Neural cell (in vitro differentiated cells): ENCODE measurements at regions not wholly inside any gene's neighbourhood (a gene's known extent, or its start where the extent isn't known, plus 50 kb on each side); places are given as distances from the start of the nearest gene placed in this dataset.

Experiments
- H2AFZ ChIP-seq: fragments of 200-600, 300-800 bp; sonication (generic), shearing (Covaris generic); 2 replicates; pipeline ENCODE4 v1.6.0; 2014; ENCODE audit warnings: low read depth, mild to moderate bottlenecking, antibody characterized with exemption, low read length, moderate library complexity
- H3F3A ChIP-seq: fragments of 200-600 bp; shearing (Covaris generic); 2 replicates; pipeline ENCODE4 v1.6.1; 2016; ENCODE audit warnings: mild to moderate bottlenecking, moderate library complexity, mixed read lengths, antibody characterized with exemption, low read length; ENCODE audit not compliant: insufficient read depth, poor library complexity, severe bottlenecking
- H3K27ac ChIP-seq: fragments of 200-600, 300-800 bp; sonication (generic), shearing (Covaris generic); 2 replicates; pipeline ENCODE4 v1.5.1; 2014; ENCODE audit warnings: mild to moderate bottlenecking, low read length, moderate library complexity
- H3K27me3 ChIP-seq: fragments of 300-800, 200-600 bp; sonication (generic), shearing (Covaris generic); 2 replicates; pipeline ENCODE4 v1.6.0; 2014; ENCODE audit warnings: mild to moderate bottlenecking, low read depth, low read length, moderate library complexity; ENCODE audit not compliant: insufficient read depth
- H3K36me3 ChIP-seq: fragments of 300-800, 200-600 bp; sonication (generic), shearing (Covaris generic); 2 replicates; pipeline ENCODE4 v1.5.1; 2014; ENCODE audit warnings: mild to moderate bottlenecking, antibody characterized with exemption, low read length, moderate library complexity; ENCODE audit not compliant: insufficient read depth
- H3K4me2 ChIP-seq: fragments of 300-800, 200-600 bp; sonication (generic), shearing (Covaris generic); 2 replicates; pipeline ENCODE4 v1.6.0; 2014; ENCODE audit warnings: mild to moderate bottlenecking, low read length
- H3K4me3 ChIP-seq: fragments of 300-800, 200-600 bp; sonication (generic), shearing (Covaris generic); 2 replicates; pipeline ENCODE4 v1.5.1; 2014; ENCODE audit warnings: mild to moderate bottlenecking, low read length, moderate library complexity
- H3K79me2 ChIP-seq: fragments of 200-600 bp; shearing (Covaris generic); replicated peaks from 2 replicates; pipeline ENCODE4 v1.6.0; 2014; ENCODE audit warnings: mild to moderate bottlenecking, low read length, moderate library complexity; ENCODE audit not compliant: insufficient read depth
- H3K9ac ChIP-seq: fragments of 300-800, 200-600 bp; sonication (generic), shearing (Covaris generic); 2 replicates; pipeline ENCODE4 v1.6.1; 2016; ENCODE audit warnings: mild to moderate bottlenecking, low read length, mixed read lengths
- H3K9me2 ChIP-seq: fragments of 200-600 bp; shearing (Covaris generic); 2 replicates; pipeline ENCODE4 v1.6.1; 2016; ENCODE audit warnings: mild to moderate bottlenecking, low read length, mixed read lengths; ENCODE audit not compliant: insufficient read depth
- H3K9me3 ChIP-seq: fragments of 200-600, 300-800 bp; sonication (generic), shearing (Covaris generic); 2 replicates; pipeline ENCODE4 v1.6.1; 2016; ENCODE audit warnings: mild to moderate bottlenecking, mixed run types, low read length, moderate library complexity, mixed read lengths
- H4K20me1 ChIP-seq: fragments of 200-600 bp; shearing (Covaris generic); 2 replicates; pipeline ENCODE4 v1.6.1; 2016; ENCODE audit warnings: mild to moderate bottlenecking, mixed run types; ENCODE audit not compliant: insufficient read depth
- CTCF ChIP-seq: fragments of 450-650 bp; IDR thresholded peaks from 2 replicates; pipeline ENCODE4 v1.5.1; 2014; ENCODE audit warnings: antibody characterized with exemption, mild to moderate bottlenecking, moderate library complexity; ENCODE audit not compliant: poor library complexity, severe bottlenecking
- EP300 ChIP-seq: fragments of 450-650 bp; conservative IDR thresholded peaks from 2 replicates; pipeline ENCODE4 v1.6.1; 2014; ENCODE audit warnings: antibody characterized with exemption, mild to moderate bottlenecking, moderate library complexity; ENCODE audit not compliant: poor library complexity, severe bottlenecking
- EZH2 ChIP-seq: fragments of 200-600, 300-800 bp; shearing (Covaris generic), sonication (generic); IDR thresholded peaks from 2 replicates; pipeline ENCODE4 v1.6.1; 2014; ENCODE audit warnings: antibody characterized with exemption, low read length, borderline replicate concordance, mild to moderate bottlenecking; ENCODE audit not compliant: insufficient read depth, poor library complexity, severe bottlenecking
- MXI1 ChIP-seq: fragments of 450-650 bp; conservative IDR thresholded peaks from 2 replicates; pipeline ENCODE4 v1.6.1; 2014; ENCODE audit warnings: antibody characterized with exemption, mild to moderate bottlenecking; ENCODE audit not compliant: poor library complexity, severe bottlenecking
- POLR2AphosphoS5 ChIP-seq: IDR thresholded peaks from 2 replicates; pipeline ENCODE4 v1.6.1; 2012
- RAD21 ChIP-seq: fragments of 450-650 bp; conservative IDR thresholded peaks from 2 replicates; pipeline ENCODE4 v1.6.1; 2014; ENCODE audit warnings: antibody characterized with exemption, mild to moderate bottlenecking, moderate library complexity
- REST ChIP-seq: IDR thresholded peaks from 2 replicates; pipeline ENCODE4 v1.6.1; 2012; ENCODE audit warnings: borderline replicate concordance
- SMC3 ChIP-seq: fragments of 450-650 bp; conservative IDR thresholded peaks from 2 replicates; pipeline ENCODE4 v1.6.1; 2014; ENCODE audit warnings: antibody characterized with exemption, mild to moderate bottlenecking, moderate library complexity; ENCODE audit not compliant: poor library complexity
- TAF1 ChIP-seq: IDR thresholded peaks from 2 replicates; pipeline ENCODE4 v1.6.1; 2012; ENCODE audit warnings: low read depth

DNA sequence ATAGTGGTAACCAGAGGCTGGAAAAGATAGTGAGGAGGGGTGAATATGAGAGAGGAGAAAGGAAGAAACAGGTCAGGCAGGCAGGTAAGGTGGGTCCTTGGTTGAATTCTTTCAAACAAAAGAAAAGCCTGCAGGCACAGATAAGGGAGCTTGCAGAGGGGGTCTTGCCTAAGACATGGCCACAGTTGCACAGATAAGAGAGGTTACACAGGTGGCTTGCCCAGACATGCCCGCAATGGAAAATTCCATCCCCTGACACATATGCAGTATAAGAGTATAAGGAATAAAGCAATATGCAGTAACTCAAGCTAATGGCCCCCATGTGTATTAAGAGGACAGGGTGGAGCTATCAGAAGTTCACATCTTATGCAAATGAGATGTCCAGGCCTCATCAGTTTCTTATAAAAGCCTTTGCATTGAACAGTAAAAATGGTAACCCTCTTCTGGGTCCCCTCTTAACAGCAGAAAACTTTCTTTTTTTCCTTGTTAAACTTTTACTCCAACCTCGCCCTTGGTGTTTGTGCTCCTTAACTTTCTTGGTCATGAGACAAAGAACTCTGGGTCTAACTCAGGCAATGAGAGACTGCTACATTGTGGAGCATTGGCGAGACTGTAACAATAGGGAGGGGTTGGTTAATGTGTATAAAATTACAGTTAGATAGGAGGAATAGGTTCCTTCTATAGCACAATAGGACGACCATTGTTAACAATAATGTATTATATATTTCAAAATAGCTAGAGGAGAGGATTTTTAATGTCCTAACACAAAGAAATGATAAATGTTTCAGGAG is 764.6 kb downstream of the TSN start:
- Histone ChIP-seq H3K9me2 (no peaks in the 10 kb centered on the region), H3F3A (no peaks in the 10 kb centered on the region), H3K9me3 (no peaks in the 10 kb centered on the region), H3K4me3 (no peak overlapping the region), H3K9ac (no peak overlapping the region), H3K4me2 (no peak overlapping the region), H3K27ac (peak overlapping the region; percentile 96), H4K20me1 (no peaks in the 10 kb centered on the region), H2AFZ (no peak overlapping the region), H3K27me3 (no peaks in the 10 kb centered on the region), H3K36me3 (no peaks in the 10 kb centered on the region), H3K79me2 (no peaks in the 10 kb centered on the region)
- TF ChIP-seq TAF1, result no peak
- no peak for TF ChIP-seq CTCF
- TF ChIP-seq EZH2, result no peak
- no peak for TF ChIP-seq MXI1
- no peak for TF ChIP-seq RAD21
- no peak for TF ChIP-seq SMC3
- TF ChIP-seq REST, result no peak
- TF ChIP-seq EP300, result no peak
- TF ChIP-seq POLR2AphosphoS5, result no peak

DNA sequence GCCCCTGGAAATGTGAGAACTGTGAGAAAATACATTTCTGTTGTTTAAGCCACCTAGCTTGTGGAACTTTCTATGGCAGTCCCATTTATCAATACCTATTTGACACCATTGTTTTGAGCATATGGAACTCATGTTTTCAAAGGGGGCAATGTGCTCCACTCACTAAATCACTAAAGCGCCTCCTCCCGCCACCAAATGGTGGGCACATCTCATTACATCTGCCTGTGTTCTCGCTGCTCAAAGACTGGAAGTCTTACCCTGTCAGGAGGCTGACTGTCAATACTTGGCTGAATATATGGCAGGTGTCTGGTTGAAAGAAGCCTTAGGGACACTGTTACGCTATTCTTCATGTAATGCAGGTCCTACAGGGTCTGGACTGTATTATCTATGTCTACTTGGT is 767.7 kb downstream of the TSN start:
- no peak overlapping the region for H3K4me2 ChIP-seq
- H3K9me3 ChIP-seq, result no peaks in the 10 kb centered on the region
- H3K27me3 ChIP-seq, result no peaks in the 10 kb centered on the region
- no peaks in the 10 kb centered on the region for H3F3A ChIP-seq
- no peak overlapping the region for H2AFZ ChIP-seq
- no peaks in the 10 kb centered on the region for H4K20me1 ChIP-seq
- TF ChIP-seq TAF1, result no peak
- TF ChIP-seq RAD21, result no peak
- TF ChIP-seq EZH2, result no peak
- TF ChIP-seq POLR2AphosphoS5, result no peak
- no peak for TF ChIP-seq REST
- no peak for TF ChIP-seq CTCF
- no peak for TF ChIP-seq SMC3
- TF ChIP-seq EP300, result no peak
- TF ChIP-seq MXI1, result no peak
- no peaks in the 10 kb centered on the region for H3K9me2 ChIP-seq
- no peaks in the 10 kb centered on the region for H3K79me2 ChIP-seq
- no peak overlapping the region for H3K27ac ChIP-seq
- H3K4me3 ChIP-seq, result no peak overlapping the region
- no peak overlapping the region for H3K9ac ChIP-seq
- no peaks in the 10 kb centered on the region for H3K36me3 ChIP-seq
